ENCODE measurements at regions not wholly inside any gene's neighbourhood (a gene's known extent, or its start where the extent isn't known, plus 50 kb on each side); places are given as distances from the start of the nearest gene placed in this dataset.
"Not testable (repeated sequence)": the region's sequence is repeated elsewhere in the genome, so short reads cannot be mapped to it uniquely, and the experiment has no call there.

GRCh38 chr1:79198832-79199231 lies 192.3 kb upstream of the ADGRL4 start:
- no peak for DNase-seq

- DNase-seq: no peak
Observed at GRCh38 chr1:79197421-79197820, 190.9 kb upstream of the ADGRL4 start.

- no peak for DNase-seq
Observed at GRCh38 chr1:79196211-79196610, 189.7 kb upstream of the ADGRL4 start.

- no peak for DNase-seq
Observed at GRCh38 chr1:79193211-79194079, 186.9 kb upstream of the ADGRL4 start.

GRCh38 chr1:79190074-79190473 lies 183.5 kb upstream of the ADGRL4 start:
- no peak for DNase-seq

- no peak for DNase-seq
Observed at GRCh38 chr1:79188337-79188736, 181.8 kb upstream of the ADGRL4 start.

- no peak for DNase-seq
Observed at GRCh38 chr1:79186260-79186659, 179.7 kb upstream of the ADGRL4 start.

- DNase-seq: no peak
Observed at GRCh38 chr1:79177844-79178243, 171.3 kb upstream of the ADGRL4 start.

GRCh38 chr1:79161077-79161476 lies 154.5 kb upstream of the ADGRL4 start:
- DNase-seq: no peak

- DNase-seq: no peak
Observed at GRCh38 chr1:79155991-79156390, 149.5 kb upstream of the ADGRL4 start.

- DNase-seq: no peak
Observed at GRCh38 chr1:79151006-79151796, 144.7 kb upstream of the ADGRL4 start.

GRCh38 chr1:79150576-79150975 lies 144.0 kb upstream of the ADGRL4 start:
- no peak for DNase-seq

- not testable (repeated sequence) for DNase-seq
Observed at GRCh38 chr1:79138227-79138626, 131.7 kb upstream of the ADGRL4 start.

- no peak for DNase-seq
Observed at GRCh38 chr1:79133774-79134364, 127.3 kb upstream of the ADGRL4 start.

GRCh38 chr1:79131626-79132025 lies 125.1 kb upstream of the ADGRL4 start:
- DNase-seq: no peak

GRCh38 chr1:79129914-79130313 lies 123.4 kb upstream of the ADGRL4 start:
- DNase-seq: no peak

- DNase-seq: no peak
Observed at GRCh38 chr1:79128722-79129121, 122.2 kb upstream of the ADGRL4 start.

- DNase-seq: no peak
Observed at GRCh38 chr1:79124756-79125155, 118.2 kb upstream of the ADGRL4 start.

- DNase-seq: no peak
Observed at GRCh38 chr1:79122521-79122920, 116.0 kb upstream of the ADGRL4 start.

GRCh38 chr1:79117376-79117775 lies 110.8 kb upstream of the ADGRL4 start:
- no peak for DNase-seq

- DNase-seq: no peak
Observed at GRCh38 chr1:79113836-79114235, 107.3 kb upstream of the ADGRL4 start.

GRCh38 chr1:79110749-79111148 lies 104.2 kb upstream of the ADGRL4 start:
- no peak for DNase-seq

GRCh38 chr1:79109445-79109844 lies 102.9 kb upstream of the ADGRL4 start:
- no peak for DNase-seq

- DNase-seq: no peak
Observed at GRCh38 chr1:79105500-79105899, 99.0 kb upstream of the ADGRL4 start.

All from CD4-positive, alpha-beta T cell treated with Interleukin-1 beta for 1 hour (primary cell).